ENCODE measurements at regions not wholly inside any gene's neighbourhood (a gene's known extent, or its start where the extent isn't known, plus 50 kb on each side); places are given as distances from the start of the nearest gene placed in this dataset.
"Not testable (repeated sequence)": the region's sequence is repeated elsewhere in the genome, so short reads cannot be mapped to it uniquely, and the experiment has no call there.

DNA sequence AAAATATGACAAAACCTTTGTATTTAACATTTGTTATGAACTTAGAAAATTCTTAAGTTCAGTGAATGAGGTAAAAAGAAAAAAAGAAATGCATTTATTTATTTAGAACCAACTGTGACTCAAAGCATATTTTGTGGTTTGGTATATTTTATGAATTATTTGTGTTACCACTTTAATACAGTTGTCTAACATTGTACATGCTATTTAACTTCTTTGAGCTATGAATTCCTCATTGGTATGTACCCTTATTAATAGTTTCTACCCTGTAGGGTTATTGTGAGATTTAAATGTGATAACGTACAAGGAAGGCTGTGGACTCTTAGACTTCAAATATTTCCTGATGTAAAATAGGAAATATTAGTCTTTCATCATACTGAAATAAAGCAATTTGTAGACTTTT, 162.6 kb downstream of the MMUT start:
- DNase-seq (ENCODE audit: low read depth, low spot score): no peak

GRCh38 chr6:49299279-49299678, 163.8 kb downstream of the MMUT start:
- DNase-seq (ENCODE audit: low read depth, low spot score): no peak
- H3K4me3 ChIP-seq (ENCODE audit: low read length): no peak overlapping the region

More for the DNA sequence above, 162.6 kb downstream of the MMUT start:
- H3K4me3 ChIP-seq (ENCODE audit: low read length): no peak overlapping the region

- H3K4me3 ChIP-seq (ENCODE audit: low read length): no peak overlapping the region
- DNase-seq (ENCODE audit: low read depth, low spot score): no peak
Measured at GRCh38 chr6:49284180-49284579, 178.9 kb downstream of the MMUT start.

GRCh38 chr6:49274809-49275769, 188.0 kb downstream of the MMUT start:
- H3K4me3 ChIP-seq (ENCODE audit: low read length); DNase-seq (ENCODE audit: low read depth, low spot score): not testable (repeated sequence)

DNA sequence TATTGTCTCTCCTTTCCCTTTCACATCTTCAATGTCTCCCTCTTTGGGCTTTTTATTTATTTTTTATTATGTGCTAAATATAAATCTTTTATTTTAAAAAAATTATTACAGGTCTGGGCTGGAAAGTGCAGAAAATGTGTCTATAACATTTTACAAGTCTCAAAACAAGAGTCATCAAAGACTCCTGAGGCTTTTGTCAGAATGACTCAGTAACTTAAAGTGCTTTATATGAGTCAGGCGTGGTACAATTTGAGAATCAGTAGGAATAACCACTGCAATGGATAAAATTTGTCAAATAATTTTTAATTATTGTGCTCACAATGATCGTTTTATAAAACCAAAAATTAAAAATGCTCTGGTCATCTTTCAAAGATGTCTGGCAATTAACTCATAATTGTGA, 193.9 kb downstream of the MMUT start:
- H3K4me3 ChIP-seq (ENCODE audit: low read length): no peak overlapping the region
- DNase-seq (ENCODE audit: low read depth, low spot score): no peak

GRCh38 chr6:49264909-49265308, 198.1 kb downstream of the MMUT start:
- no peak overlapping the region for H3K4me3 ChIP-seq (ENCODE audit: low read length)
- no peak for DNase-seq (ENCODE audit: low read depth, low spot score)

- DNase-seq (ENCODE audit: low read depth, low spot score): no peak
- no peak overlapping the region for H3K4me3 ChIP-seq (ENCODE audit: low read length)
Measured at GRCh38 chr6:49264496-49264895, 198.6 kb downstream of the MMUT start.

- H3K4me3 ChIP-seq (ENCODE audit: low read length): no peak overlapping the region
- DNase-seq (ENCODE audit: low read depth, low spot score): no peak
Measured at GRCh38 chr6:49257549-49257948, 205.5 kb downstream of the MMUT start.

GRCh38 chr6:49255335-49255734, 207.7 kb downstream of the MMUT start:
- H3K4me3 ChIP-seq (ENCODE audit: low read length): no peak overlapping the region
- no peak for DNase-seq (ENCODE audit: low read depth, low spot score)

- no peak for DNase-seq (ENCODE audit: low read depth, low spot score)
- H3K4me3 ChIP-seq (ENCODE audit: low read length): no peak overlapping the region
Measured at GRCh38 chr6:49252901-49253300, 210.2 kb downstream of the MMUT start.

DNA sequence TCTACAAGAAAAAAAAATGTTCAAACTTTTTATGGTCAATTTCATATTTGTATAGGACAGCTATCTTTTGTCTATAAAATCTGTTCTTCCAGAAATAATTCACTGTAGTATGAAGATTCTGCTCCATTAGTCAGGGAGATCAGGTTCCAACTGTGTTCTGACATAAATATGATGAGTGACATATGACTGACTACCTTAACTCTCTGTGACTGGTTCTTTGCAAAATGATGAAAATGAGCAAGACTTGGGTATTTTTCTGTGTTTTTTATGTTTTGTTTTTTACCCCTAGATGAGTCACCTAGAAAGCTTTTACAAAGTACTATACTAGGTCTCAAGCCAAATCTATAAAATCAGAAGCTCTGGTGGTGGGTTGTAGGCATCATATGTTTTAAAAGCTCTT, 229.6 kb downstream of the MMUT start:
- DNase-seq (ENCODE audit: low read depth, low spot score): no peak
- H3K4me3 ChIP-seq (ENCODE audit: low read length): no peak overlapping the region

- no peak for DNase-seq (ENCODE audit: low read depth, low spot score)
- H3K4me3 ChIP-seq (ENCODE audit: low read length): no peak overlapping the region
Measured at GRCh38 chr6:49225471-49225870, 237.6 kb downstream of the MMUT start.

DNA sequence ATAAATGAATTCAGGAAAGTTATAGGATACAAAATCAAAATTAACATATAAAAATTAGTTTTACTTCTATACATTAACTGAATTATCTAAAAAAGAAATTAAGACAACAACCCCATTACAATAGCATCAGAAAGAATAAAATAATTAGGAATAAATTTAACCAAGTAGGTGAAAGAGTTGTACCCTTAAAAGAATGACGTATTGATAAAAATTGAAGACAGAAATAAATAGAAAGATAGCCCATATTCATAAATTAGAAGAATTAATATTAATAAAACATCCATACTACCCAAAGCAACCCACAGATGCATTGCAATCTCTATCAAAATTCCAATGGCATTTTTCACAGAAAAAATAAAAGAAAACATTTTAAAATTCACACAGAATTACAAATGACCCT, 242.8 kb downstream of the MMUT start:
- DNase-seq (ENCODE audit: low read depth, low spot score): no peak
- H3K4me3 ChIP-seq (ENCODE audit: low read length): no peak overlapping the region

GRCh38 chr6:49205526-49205925, 257.5 kb downstream of the MMUT start:
- DNase-seq (ENCODE audit: low read depth, low spot score): no peak
- H3K4me3 ChIP-seq (ENCODE audit: low read length): no peak overlapping the region

GRCh38 chr6:49202924-49203536, 260.0 kb downstream of the MMUT start:
- H3K4me3 ChIP-seq (ENCODE audit: low read length): no peak overlapping the region
- no peak for DNase-seq (ENCODE audit: low read depth, low spot score)

DNA sequence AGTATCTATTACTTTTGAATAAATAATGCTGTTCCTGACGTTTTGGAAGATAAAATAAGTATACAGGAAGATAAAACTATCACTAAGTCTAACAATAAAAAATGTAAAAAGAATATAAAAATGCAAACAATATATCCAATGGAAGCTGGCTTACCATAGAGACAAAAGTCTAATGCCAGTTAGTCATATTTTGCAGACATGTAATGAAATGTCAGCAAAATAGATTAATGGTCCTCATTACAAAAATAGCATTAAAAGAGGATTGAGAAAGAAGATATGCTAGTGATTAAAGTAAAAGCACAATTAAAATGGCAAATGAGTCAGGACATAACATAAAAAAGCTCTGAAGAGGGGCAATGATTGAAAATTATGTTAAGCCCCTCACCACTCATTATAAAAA, 265.0 kb downstream of the MMUT start:
- no peak for DNase-seq (ENCODE audit: low read depth, low spot score)
- no peak overlapping the region for H3K4me3 ChIP-seq (ENCODE audit: low read length)

DNA sequence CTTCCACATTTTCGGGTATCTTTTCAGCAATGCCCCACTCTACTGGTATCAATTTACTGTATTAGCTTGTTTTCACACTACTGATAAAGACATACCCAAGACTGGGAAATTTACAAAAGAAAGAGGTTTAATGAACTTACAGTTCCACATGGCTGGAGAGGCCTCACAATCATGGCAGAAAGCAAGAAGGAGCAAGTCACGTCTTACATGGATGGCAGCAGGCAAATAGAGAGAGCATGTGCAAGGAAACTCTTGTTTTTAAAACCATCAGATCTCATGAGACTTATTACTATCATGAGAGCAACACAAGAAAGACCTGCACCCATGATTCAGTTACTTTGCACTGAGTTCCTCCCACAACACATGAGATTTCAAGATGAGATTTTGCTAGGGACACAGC, 300.7 kb downstream of the MMUT start:
- H3K4me3 ChIP-seq (ENCODE audit: low read length); DNase-seq (ENCODE audit: low read depth, low spot score): not testable (repeated sequence)

GRCh38 chr6:49155316-49155715, 307.7 kb downstream of the MMUT start:
- no peak overlapping the region for H3K4me3 ChIP-seq (ENCODE audit: low read length)
- no peak for DNase-seq (ENCODE audit: low read depth, low spot score)

DNA sequence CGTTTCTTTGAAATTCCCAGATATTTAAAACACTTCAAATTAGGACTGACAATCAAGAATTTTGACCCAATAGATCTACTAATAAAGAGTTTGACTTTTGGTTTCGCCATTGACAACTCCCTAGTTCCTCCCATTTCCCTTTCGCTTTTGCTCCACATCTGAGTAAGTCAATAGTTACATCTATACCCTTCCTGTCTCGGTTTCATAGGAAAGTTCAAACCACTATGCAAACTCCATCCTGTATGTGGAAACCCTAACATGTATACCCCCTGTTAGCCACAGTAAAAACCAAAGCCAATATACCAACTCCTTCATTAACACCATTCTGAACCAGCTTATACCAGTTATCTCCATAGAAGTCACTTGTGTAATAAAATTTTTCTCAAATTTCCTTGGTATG, 311.1 kb downstream of the MMUT start:
- no peak for DNase-seq (ENCODE audit: low read depth, low spot score)
- H3K4me3 ChIP-seq (ENCODE audit: low read length): no peak overlapping the region

- no peak for DNase-seq (ENCODE audit: low read depth, low spot score)
- H3K4me3 ChIP-seq (ENCODE audit: low read length): no peak overlapping the region
Measured at GRCh38 chr6:49151461-49151860, 311.6 kb downstream of the MMUT start.

DNA sequence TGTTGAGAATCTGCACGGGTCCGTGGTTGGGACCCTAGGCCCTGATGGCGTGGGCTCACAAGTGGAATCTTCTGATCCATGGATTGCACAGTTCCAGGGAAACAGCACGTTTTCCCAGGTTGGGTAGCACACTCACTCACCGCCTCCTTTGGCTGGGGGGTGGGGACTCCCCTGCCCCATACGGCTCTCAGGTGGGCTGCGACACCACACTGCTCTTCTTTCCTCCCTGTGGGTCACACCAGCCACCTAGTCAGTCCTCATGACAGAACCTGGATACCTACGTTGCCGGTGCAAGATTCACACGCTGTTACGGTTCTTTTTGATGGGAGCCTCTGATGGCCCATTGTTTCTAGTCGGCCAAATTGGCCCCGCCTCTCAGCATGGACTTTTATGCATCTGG, 312.0 kb downstream of the MMUT start:
- H3K4me3 ChIP-seq (ENCODE audit: low read length): no peak overlapping the region
- no peak for DNase-seq (ENCODE audit: low read depth, low spot score)

Data from Jurkat, Clone E6-1 (cell line).